ENCODE measurements at regions not wholly inside any gene's neighbourhood (a gene's known extent, or its start where the extent isn't known, plus 50 kb on each side); places are given as distances from the start of the nearest gene placed in this dataset.

DNA sequence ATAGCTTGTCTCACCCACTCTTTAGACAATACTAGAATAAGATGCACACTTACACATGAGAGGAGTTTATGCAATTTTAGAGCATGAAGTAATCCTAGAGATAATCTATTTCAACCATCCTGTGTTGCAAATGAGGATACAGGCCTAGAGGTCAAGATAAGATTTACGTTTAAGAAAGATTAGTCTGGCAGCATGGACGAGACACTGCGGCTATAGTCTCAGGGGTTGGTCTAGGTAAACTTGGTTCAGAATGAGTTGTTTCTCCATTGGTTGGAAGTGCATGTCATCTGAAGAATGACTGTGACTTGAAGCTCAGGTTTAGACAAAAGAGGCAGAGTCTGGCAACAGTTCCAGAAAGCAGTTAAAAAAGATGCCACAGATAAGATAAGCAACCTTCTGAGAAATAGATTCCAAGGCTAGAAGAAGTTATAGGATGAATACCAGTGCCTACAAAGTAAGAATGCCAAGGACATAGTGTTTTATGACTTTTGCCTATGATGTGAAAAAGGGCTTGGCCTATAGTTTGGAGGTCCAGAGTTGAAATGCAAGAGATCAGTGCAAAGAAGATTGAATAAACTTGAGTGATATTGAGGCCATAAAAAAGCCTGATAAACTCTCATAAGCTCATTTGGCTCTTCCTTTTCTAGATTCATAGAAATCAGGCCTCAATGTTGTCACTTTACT, 631.0 kb downstream of the SQOR start:
- H3K9me1 ChIP-seq (ENCODE audit: insufficient read depth, low read length) = no peaks in the 10 kb centered on the region
- no peak overlapping the region for H3K14ac ChIP-seq (replicated peaks; ENCODE audit: low read depth, low read length)
- no peak overlapping the region for H2BK5ac ChIP-seq (ENCODE audit: low read depth, low read length, poor library complexity, severe bottlenecking)
- peaks cover 12% of the 10 kb centered on the region for H3K9me3 ChIP-seq (ENCODE audit: control insufficient read depth, insufficient read depth, low read length)
- ChIA-PET POLR2A (ENCODE audit: unreplicated experiment) (no interaction called here), CTCF (interaction anchor here (0.6 kb wide), 1 partner anchor 1076 kb away, joined by 3 read pairs; no protein-coding TSS in a partner anchor)
- H3K79me1 ChIP-seq (ENCODE audit: low read depth in 1 of 2, low read length in 2 of 2) = no peaks in the 10 kb centered on the region
- no TSS peak for BruUV-seq (replicated peaks)
- no peaks in the 10 kb centered on the region for H4K20me1 ChIP-seq (ENCODE audit: insufficient read depth, low read length)
- H2AK5ac ChIP-seq (ENCODE audit: low read depth, low read length) = no peak overlapping the region
- no peak overlapping the region for H4K5ac ChIP-seq (ENCODE audit: low read depth, low read length)
- H3K4me3 ChIP-seq (ENCODE audit: insufficient read depth, low read depth, low read length) = no peak overlapping the region
- H3K4me1 ChIP-seq (ENCODE audit: control insufficient read depth, insufficient read depth, low read length) = no peaks in the 10 kb centered on the region
- no peak overlapping the region for H3K18ac ChIP-seq (ENCODE audit: low read depth, low read length)
- no peak overlapping the region for H2BK120ac ChIP-seq (ENCODE audit: low read depth, low read length)
- no peak for DNase-seq
- intact Hi-C loops (cut with micrococcal nuclease) = no loop called here
- no peak overlapping the region for H3K9ac ChIP-seq (ENCODE audit: low read depth, low read length)
- no peak overlapping the region for H4K8ac ChIP-seq (ENCODE audit: low read depth in 2 of 2, low read length in 2 of 2)
- ATAC-seq (ENCODE audit: low read depth) = no peak
- no peak overlapping the region for H2AK9ac ChIP-seq (replicated peaks; ENCODE audit: low read depth, low read length, poor library complexity)
- dilution Hi-C loops (cut with HindIII; ENCODE audit: low sequenced_read_pairs, unreplicated experiment) = no loop called here
- H3K4ac ChIP-seq (ENCODE audit: low read depth, low read length) = no peak overlapping the region
- no peaks in the 10 kb centered on the region for H3K36me3 ChIP-seq (ENCODE audit: control insufficient read depth, insufficient read depth, low read length)
- H2BK20ac ChIP-seq (ENCODE audit: low read depth, low read length) = no peak overlapping the region
- no peak overlapping the region for H3K4me2 ChIP-seq (ENCODE audit: low read depth, low read length)
- H2BK15ac ChIP-seq (ENCODE audit: low read depth, low read length) = no peak overlapping the region
- H3K27ac ChIP-seq (ENCODE audit: insufficient read depth, low read length) = no peak overlapping the region
- H2AFZ ChIP-seq (replicated peaks; ENCODE audit: low read length, poor library complexity) = no peak overlapping the region
- no peak overlapping the region for H3K23ac ChIP-seq (ENCODE audit: low read depth, low read length)
- no peak overlapping the region for H4K91ac ChIP-seq (ENCODE audit: insufficient read depth, low read depth, low read length)
- H3K27me3 ChIP-seq (ENCODE audit: control insufficient read depth, insufficient read depth, low read length) = no peaks in the 10 kb centered on the region
- H3K56ac ChIP-seq (ENCODE audit: extremely low read depth, insufficient read depth, low read length) = no peak overlapping the region
- TF ChIP-seq RAD21 (IDR thresholded peaks at IDR 0.05; ENCODE audit: low read length) (no peak), POLR2A (IDR thresholded peaks at IDR 0.05; ENCODE audit: low read depth, low read length) (no peak), CEBPB (IDR thresholded peaks at IDR 0.05; ENCODE audit: low read depth, low read length) (no peak), BHLHE40 (IDR thresholded peaks at IDR 0.05; ENCODE audit: low read depth, low read length) (no peak)
- TF ChIP-seq, protein P1, sequence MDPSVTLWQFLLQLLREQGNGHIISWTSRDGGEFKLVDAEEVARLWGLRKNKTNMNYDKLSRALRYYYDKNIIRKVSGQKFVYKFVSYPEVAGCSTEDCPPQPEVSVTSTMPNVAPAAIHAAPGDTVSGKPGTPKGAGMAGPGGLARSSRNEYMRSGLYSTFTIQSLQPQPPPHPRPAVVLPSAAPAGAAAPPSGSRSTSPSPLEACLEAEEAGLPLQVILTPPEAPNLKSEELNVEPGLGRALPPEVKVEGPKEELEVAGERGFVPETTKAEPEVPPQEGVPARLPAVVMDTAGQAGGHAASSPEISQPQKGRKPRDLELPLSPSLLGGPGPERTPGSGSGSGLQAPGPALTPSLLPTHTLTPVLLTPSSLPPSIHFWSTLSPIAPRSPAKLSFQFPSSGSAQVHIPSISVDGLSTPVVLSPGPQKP (IDR thresholded peaks at IDR 0.05; ENCODE audit: borderline replicate concordance, low read depth, low read length) = no peak
- TF ChIP-seq, protein P2, sequence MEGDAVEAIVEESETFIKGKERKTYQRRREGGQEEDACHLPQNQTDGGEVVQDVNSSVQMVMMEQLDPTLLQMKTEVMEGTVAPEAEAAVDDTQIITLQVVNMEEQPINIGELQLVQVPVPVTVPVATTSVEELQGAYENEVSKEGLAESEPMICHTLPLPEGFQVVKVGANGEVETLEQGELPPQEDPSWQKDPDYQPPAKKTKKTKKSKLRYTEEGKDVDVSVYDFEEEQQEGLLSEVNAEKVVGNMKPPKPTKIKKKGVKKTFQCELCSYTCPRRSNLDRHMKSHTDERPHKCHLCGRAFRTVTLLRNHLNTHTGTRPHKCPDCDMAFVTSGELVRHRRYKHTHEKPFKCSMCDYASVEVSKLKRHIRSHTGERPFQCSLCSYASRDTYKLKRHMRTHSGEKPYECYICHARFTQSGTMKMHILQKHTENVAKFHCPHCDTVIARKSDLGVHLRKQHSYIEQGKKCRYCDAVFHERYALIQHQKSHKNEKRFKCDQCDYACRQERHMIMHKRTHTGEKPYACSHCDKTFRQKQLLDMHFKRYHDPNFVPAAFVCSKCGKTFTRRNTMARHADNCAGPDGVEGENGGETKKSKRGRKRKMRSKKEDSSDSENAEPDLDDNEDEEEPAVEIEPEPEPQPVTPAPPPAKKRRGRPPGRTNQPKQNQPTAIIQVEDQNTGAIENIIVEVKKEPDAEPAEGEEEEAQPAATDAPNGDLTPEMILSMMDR (conservative IDR thresholded peaks at IDR 0.05; ENCODE audit: low read depth, low read length) = no peak
- in situ Hi-C loops (cut with MboI; ENCODE audit: low sequenced_read_pairs) = no loop called here
- 27% methylated on average over 3 of the region's 3 CpGs; no CpG with 5 or more reads in 1 of the 2 experiments for WGBS, 2 experiments (ENCODE audit: extremely low coverage in 2 of 2, insufficient read length in 1 of 2)

Measured in IMR-90 (cell line).